ENCODE measurements at regions not wholly inside any gene's neighbourhood (a gene's known extent, or its start where the extent isn't known, plus 50 kb on each side); places are given as distances from the start of the nearest gene placed in this dataset.
"Not testable (repeated sequence)": the region's sequence is repeated elsewhere in the genome, so short reads cannot be mapped to it uniquely, and the experiment has no call there.

DNA sequence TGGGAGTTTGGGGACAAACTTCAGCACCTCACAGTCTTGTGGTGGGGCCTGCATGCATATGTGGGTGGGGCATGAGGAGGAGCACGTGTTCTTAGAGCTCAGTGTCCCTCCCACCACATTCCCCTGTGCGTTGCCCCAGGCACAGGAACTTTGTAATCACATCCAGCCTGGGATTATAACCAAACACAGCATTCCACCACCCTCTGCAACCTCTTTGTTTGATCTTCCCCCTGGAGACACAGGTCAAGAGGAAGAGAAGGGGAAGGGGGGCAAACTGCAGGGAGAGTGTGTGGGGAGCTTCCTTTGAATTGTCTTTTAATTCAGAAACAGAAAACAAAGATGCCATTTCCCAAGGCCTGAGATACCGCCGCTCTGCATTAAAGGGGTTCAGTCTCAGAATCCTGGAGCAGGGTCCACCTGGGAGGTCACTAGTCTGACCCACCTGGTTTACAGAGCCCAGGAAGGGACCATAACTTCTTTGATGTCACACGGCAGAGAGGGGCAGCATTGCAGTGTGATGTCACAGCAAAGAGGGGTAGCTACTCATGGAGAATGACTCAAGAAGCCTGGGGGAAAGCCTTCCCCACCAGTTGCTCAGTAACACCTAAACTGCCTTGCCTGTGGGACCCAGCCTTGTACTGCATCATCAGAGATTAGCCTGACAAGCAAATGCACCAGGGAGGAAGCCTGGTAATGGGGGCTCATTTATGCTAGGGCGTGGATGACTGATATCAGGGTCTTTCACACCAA lies 106.3 kb upstream of the RNU6-1 start:
- no peak for DNase-seq

DNA sequence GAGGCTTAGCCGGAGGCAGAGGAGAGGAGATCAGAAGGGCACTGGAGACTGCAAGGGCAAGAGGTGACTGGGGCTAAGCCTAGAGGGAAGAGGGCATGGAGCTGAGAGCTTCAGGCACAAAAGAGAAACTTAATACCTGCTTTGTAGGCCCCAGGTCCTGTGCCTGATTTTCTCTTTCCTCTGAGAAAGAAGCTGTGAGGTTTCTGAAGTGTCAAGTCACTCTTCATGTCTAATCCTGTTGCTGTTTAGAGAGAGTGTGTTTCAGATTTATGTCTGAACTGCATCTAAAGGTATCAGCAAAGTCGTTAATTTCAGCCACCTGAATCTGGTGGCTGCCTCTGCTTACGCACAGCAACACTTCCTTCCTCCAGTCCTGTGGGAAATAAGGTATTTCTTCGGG lies 106.9 kb upstream of the RNU6-1 start:
- no peak for DNase-seq

DNA sequence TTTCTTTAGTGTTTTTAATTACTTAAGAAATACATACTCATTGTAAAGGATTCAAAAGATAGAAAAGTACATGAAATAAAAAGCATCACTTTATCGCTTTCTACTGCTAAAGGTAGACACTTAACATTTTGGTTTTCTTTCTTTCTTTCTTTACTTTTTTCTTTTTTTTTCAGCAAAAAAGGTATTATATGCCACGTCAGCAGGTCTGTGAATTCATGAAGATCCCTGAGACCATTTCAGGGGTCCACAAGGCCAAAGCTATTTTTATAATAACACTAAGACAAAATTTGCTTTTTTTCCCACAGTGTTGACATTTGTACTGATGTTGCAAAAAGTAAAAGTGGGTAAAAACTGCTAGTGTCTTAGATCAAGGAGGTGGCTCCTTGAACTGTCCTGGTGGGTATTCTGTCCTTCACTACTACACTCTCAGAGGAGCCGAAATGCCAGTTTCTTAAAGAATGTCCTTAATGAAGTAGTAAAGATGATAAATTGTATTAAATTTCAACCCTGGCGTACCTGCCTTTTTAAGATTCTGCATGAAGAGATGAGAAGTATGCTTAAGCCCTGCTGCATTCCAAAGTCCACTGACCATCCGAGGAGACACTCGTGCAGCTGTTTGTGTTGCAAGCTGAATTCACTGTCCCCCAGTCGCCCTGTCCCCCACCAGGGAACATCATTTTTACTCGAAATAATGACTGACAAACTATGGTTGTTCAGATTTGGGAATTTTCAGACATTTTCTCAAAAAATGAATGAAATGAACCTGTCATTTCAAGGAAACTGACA lies 106.7 kb upstream of the PIAS1 start:
- DNase-seq, result no peak

DNA sequence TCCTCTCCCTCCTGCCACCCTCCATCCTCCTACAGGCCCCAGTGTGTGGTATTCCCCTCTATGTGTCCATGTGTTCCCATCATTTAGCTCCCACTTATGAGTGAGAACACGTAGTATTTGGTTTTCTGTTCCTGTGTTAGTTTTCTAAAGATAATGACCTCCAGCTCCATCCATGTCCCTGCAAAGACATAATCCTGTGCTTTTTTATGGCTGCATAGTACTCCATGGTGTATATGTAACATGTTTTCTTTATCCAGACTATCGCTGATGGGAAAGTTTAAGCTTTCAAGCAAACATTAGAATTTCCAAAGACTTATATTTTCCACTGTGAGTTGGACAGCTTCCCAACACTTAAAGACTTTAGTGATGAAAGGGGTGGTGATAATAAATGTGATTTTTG lies 105.9 kb upstream of the PIAS1 start:
- no peak for DNase-seq

DNA sequence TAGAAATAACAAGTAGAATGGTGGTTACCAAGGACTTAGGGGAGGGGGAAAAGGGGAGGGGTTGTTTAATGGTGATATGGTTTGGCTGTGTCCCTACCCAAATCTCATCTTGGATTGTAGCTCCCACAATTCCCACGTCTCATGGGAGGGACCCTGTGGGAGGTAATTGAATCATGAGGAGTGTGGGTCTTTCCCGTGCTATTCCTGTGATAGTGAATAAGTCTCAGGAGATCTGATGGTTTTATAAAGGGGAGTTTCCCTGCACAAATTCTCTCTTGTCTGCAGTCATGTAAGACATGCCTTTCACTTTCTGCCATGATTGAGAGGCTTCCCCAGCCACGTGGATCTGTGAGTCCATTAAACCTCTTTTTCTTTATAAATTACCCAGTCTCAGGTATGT lies 102.9 kb upstream of the PIAS1 start:
- DNase-seq, result not testable (repeated sequence)

DNA sequence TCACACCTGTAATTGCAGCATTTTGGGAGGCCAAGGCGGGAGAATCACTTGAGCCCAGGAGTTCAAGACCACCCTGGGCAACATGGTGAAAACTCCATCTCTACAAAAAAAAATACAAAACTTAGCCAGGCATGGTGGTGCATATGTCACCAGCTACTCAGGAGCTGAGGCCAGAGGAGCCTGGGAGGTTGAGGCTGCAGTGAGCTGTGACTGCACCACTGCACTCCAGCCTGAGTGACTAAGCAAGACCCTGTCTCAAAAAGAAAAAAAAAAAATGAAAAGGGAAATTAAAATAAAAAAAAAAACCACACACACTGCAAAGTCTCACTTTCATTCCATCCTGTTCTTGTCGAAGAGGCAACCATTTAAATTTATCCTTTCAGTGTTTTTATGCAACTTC lies 100.8 kb upstream of the PIAS1 start:
- no peak for DNase-seq

DNA sequence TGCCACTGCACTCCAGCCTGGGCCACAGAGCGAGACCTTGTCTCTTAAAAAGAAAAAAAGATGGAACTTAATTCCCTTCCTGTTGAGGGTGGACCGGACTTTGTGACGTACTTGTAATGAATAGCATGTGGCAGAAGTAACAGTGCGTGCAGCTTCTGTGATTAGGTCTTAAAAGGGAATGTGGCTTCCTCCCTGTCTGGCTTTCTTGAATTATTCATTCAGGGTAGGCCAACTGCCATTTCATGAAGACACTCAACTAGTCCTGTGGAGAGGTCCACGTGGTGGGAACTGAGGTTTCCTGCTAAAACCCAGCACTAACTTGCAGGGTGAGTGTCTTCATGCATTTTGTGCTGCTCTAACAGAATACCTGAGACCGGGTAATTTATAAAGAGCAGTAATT lies 98.9 kb upstream of the PIAS1 start:
- no peak for DNase-seq

DNA sequence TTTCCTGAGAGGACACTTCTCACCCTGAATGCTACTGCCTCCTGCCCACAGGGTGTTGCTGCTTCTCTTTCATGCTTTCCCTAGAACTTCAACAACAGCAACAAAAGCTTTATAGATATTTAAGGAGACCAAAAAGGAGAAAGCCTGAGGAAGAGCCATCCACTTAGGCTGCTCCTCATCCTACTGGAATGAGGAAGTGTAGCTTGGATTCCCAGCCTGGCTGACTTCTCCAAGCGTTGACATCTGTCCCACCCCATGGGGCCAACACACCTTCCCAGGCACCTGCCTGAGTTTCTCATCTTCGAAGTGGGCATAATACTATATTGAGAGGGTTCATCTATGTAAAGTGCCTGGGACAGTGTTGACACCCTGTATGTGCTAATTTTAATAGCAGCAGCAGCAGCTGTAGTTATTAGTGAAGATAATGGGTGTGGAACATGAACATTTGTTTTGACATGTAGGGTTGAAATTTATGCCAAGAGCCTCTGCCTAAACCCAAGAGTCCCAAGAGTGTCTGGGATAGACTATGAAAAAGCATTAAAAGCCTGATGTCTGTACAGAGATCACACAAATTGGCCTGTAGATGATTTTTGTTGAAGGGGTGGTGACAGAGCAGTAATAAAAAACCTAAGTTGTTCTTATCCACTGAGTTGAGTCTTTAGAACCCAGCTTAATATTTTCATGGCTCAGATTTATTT lies 96.5 kb upstream of the PIAS1 start:
- no peak for DNase-seq

DNA sequence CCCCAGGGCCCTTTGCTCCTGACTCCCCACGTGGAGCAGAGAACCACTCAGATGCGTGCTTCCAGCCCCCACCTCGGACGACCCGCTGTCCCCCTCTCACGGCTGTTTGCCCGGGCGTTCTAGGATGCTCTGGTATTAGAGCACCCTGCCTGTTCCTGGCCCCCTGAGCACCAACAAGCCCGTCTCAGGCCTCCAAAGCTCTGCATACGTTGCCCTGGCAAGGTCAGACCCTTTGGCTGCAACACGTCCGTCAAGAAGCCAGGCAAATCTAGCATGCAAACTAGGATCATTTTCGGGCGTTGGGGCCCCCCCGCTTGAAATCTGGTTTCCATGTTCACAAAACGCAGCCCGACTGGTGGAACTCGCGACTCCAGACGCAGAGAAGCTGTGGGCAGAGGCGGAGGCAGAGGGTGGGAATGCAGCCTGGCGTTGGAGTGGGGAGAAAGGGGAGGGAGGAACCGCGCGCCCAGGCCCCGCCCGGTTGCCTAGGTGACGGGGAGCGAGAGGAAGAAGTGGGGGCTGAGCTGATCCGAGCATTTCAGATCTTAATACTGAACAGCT lies 86.2 kb upstream of the PIAS1 start:
- peak in 1 of 2 experiments; percentile 14 for DNase-seq

DNA sequence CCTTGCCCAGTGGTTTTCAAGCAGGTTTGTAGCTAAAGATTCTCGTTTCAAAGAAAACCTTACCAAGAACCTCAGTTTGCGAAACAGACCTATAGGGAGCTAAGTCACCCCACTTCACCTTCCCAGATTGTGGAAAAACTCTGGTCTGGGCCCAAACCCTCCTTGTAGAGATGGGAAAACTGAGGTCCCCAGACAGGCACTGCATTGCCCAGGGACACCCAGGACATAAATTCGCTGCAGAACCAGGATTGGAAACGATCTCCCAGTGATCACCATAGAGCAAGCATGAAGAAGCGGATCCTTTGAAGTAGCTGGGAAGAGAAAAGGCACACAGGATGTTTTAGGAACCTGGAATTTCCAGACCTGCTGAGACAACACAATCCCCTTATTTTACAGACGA lies 85.6 kb upstream of the PIAS1 start:
- DNase-seq, result no peak

DNA sequence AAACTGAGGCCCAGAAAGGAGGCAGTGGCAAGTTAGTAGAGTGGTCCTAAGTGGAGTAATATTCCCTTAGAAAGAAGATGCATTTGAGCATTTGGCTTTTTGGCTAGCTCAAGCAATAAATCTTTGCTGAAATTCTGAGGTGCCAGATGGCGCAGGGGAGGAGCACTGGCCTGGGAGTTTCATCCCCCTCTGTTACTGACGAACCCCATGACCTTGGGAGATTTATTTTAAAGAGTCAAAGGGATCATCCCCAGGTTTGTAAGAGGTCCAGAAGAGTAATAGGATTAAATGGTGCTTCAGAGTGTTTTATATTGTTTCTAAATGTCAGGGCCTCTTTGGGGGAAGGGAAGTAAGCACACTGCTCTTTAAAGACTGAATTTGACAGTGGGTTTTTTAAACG lies 85.1 kb upstream of the PIAS1 start:
- DNase-seq, result no peak

DNA sequence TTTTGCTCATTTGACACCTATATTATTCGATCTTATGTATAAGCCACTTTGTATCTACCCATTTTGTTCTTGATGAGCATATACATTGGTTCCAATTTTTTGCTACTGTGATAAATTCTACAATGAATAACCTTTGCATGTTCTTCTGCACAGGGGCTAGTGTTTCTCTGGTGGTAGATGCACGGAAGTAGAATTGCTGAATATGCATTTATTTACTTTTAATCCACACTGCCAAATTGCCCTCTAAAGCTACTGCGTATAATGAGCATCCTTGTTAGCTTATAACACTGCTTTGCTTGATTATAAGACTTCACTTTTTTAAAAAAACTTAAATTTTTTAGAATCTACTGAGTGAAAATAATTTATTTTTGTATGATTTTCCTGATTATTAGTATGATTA lies 84.2 kb upstream of the PIAS1 start:
- DNase-seq, result no peak

DNA sequence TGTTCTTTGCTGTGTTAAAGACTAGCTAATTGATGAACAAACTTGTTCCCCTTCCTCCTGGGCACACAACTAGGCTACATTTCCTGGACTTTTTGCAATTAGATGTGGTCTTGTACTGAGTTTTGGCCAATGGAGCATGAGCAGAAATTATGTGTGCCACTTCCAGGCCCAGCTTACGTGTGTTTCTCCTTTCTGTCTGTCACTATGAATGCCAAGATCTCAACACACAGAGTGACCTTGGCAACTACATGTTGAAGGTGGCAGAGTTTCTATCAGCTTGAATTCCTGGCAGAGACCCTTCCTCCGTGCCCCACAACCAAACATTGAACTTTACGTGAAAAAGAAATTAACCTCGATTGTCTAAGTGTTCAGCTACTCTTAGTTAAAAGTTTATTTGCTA lies 81.7 kb upstream of the PIAS1 start:
- DNase-seq, result no peak

DNA sequence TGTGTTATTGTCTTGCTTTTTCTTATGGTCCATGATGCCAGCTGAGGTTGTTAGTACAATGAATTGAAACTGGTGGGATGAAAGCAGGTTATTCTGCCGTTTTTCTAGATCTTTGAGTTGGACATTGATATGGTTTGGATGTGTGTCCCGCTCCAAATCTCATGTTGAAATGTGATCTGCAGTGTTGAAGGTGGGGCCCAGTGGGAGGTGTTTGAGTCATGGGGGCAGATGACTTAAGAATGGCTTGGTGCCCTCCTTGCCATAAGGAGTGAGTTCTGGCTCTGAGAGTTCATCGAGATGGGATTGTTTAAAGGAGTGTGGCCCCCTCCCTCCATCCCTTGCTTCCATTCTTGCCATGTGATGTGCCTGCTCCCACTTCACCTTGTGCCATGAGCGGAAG lies 80.3 kb upstream of the PIAS1 start:
- no peak for DNase-seq

DNA sequence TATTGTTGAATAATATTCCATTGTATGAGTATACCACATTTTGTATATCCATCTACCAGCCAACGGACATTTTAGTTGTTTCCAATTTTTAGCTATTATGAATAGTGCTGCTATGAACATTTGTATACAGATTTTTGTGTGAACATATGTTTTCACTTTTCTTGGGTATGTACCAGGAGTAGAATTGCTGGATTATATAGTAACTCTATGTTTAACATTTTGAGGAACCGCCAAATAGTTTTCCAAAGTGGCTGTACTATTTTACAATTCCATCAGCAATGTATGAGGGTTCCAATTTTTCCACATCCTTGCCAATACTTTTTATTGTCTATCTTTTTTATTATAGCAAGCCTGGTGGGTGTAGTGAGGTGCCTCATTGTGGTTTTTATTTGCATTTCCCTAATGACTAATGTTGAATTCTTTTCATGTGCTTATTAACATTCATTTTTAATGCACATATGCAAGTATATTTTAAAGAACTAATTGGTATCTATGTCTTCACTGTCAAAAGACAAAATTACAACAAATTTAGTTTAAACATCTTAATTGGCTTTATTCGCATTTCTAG lies 77.5 kb upstream of the PIAS1 start:
- DNase-seq, result no peak

DNA sequence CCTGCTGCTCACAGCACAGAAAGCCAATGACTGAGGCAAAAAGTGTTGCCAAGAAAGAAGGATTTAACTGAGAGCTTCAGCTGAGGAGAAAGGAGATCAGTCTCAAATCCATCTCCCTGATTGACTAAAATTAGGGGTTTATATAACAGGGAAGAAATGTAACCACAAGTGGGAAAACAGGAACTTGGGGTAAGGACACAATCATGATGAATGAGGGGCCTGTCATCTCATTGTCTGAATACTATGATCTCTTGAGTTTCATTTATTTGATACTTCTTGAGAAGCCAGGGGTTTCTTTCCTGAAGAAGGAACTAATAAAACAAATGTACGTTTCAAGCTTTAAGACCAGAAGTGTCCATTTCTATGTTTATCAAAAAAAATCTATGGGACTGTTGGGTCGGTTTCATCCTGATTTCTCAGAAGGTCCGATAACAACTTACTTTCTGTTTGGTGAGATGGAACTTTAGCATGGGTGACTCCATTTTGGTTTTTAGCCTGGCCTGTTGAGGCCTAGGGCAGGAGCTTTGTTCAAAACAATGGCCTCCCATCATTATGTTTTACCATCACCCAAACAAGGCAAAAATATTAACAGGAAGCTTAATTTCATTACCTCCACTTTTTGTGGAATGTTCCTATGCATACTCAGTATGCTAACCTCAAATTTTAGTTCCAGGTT lies 76.6 kb upstream of the PIAS1 start:
- DNase-seq, result no peak

DNA sequence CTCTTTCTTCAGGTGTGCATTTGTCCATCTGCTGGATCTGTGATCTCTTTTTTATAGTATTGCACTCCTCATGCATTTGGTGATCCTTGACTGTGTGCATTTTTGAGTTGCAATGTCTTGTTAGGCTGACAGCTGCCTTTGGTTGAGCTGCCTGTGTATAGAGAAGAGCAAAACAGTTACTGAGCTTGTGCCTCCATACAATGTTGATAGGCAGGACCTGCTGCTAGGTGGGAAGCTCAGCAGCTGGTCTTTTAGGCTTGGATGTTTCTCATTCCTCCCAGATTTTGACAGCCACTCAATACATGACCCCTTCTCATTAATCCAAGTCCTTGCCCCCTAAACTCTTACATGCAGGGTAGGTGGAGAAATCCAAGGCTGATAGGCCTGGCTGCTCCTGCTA lies 74.8 kb upstream of the PIAS1 start:
- DNase-seq, result no peak

DNA sequence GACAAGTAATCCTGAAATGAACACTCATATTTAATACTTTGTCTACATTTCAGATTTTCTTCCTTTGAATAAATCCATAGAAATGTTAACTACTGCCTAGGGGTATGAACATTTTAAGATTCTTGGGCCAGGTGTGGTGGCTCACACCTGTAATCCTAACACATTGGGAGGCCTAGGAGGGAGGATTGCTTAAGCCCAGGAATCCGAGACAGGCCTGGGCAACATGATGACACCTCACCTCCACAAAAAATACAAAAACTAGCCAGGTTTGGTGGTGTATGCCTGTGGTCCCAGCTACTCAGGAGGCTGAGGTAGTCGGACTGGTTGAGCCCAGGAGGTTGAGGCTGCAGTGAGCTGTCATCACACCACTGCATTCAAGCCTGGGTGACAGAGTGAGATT lies 73.9 kb upstream of the PIAS1 start:
- DNase-seq, result no peak

DNA sequence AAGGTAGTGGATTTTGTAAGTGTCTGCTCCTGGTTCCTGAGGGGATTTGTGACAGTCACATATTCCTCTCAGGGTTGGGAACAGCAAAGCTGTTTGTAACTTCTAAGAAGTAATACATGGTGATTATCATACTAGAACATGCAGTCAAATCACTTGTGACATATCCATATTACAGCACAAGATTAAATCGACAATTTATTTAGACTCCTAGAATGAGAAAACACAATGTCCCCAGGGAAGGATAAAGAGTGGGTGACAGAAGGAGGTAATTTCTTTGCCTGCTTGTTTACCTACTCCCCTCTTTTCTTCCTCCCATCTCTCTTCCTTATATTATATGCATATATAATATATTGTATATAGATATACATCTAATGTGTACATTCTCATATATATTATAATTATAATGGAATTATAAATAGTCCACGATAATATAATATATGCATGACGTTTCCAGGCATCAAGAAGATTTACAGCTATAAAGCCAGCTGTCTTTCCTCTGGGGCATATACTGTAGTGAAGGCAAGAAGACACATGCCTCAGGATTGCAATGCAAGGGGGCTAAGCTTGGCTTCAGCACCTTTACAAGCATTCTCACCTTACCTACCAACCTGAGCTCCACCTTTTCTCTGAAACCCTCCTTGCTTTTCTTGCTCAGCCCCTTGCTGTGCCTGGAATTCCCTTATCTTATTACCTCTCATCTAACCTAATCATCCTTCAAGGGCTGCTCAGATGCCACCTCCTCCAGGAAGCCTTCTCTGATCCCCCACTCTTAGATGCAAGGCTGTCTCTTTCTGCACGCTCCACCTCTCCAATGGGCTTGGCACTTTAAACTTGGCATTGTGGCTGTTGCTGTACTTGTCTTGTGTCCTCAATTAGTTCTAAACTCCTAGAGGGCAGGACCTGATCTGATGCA lies 73.1 kb upstream of the PIAS1 start:
- no peak for DNase-seq

DNA sequence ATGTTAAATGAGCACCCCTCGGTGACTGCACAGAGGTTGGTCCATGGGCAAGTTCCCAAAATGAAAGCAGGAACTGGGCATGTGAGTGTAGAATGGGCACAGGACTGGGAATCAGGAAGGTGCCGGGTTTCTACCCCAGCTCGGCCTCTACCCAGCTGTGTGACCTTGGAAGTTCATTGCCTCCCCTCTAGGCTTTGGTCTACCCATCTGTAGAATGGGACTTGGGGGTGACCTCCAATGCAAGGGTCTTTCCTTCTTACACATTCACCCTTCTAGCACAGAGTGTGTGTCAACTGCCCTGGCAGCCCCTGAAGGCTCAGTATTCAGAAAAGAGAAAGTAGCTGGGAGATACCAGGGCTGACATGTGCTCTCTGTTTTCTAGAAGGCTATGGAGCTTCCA lies 72.3 kb upstream of the PIAS1 start:
- no peak for DNase-seq

DNA sequence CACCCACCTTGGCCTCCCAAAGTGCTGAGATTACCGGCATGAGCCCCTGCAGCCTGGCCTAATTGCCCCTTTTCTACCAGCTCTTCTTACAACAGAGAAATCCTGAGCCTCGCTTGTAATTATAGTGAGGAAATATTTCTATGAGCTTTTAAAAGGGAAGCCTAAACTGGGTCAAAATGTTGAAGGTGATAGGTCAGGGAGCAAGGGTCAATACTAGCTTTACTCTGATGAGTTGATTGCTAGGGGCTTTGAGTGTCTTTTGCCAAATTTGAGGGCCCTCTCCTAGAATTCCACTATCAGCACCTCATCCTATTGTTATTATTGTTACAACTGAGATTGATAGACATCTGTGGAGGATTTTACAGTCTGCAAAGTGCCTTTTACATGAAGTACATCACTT lies 62.4 kb upstream of the PIAS1 start:
- DNase-seq, result no peak

DNA sequence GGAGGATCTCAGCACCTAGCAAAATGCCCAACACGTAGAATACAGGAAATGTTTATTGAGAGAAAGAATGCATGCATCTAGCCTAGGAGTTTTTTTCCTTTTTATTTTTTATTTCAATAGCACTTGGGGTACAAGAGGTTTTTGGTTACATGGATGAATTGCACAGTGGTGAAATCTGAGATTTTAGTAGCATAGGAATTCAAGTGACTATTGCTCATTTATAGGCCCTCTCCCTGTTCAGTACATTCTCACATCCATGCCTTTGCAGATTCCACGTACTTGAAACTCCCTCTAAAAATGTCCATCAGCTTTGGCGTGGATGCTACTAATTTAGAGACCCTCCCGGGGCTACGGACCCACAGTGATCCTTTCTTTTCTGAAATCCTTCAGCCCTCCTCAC lies 61.7 kb upstream of the PIAS1 start:
- DNase-seq, result no peak
